GM13976 (cell line): ENCODE measurements at regions not wholly inside any gene's neighbourhood (a gene's known extent, or its start where the extent isn't known, plus 50 kb on each side); places are given as distances from the start of the nearest gene placed in this dataset.

Source experiments
- DNase-seq: peaks from one replicate; pipeline ENCODE4 v3.0.0; 2012; ENCODE audit warnings: low spot score
- CTCF ChIP-seq: IDR thresholded peaks from 2 replicates; pipeline ENCODE4 v1.5.1; 2012; ENCODE audit warnings: borderline replicate concordance, mild to moderate bottlenecking; ENCODE audit not compliant: insufficient read depth; ENCODE audit errors: extremely low read depth, missing control alignments, control extremely low read depth
- in situ Hi-C: fragments of 300-500 bp; cut with MboI; formaldehyde crosslinking; loops from one replicate; pipeline ENCODE4 v1.12.0; 2022; ENCODE audit warnings: low sequenced_read_pairs, mixed read lengths, inconsistent platforms; ENCODE audit not compliant: unreplicated experiment

DNA sequence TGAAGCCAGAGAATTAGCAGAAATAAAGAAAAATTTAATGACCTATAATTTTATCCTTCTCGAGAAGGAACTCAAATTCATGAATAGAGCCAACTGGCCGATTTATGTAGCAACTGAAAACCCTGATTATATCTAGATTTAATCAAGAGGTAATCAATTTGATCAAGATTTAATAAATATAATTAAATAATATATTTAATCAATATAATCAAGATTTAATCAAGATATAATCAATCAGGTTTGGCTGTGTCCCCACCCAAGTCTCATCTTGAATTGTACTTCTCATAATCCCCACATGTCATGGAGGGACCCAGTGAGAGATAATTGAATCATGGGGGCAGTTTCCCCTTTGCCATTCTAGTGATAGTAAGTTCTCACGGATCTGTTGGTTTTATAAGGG lies 181.2 kb upstream of the CDIN1 start:
- in situ Hi-C loops = no loop called here
- DNase-seq = no peak
- no peak for TF ChIP-seq CTCF

- TF ChIP-seq CTCF = no peak
- DNase-seq = no peak
- in situ Hi-C loops = no loop called here
Observed at GRCh38 chr15:36399276-36399675, 180.2 kb upstream of the CDIN1 start.

DNA sequence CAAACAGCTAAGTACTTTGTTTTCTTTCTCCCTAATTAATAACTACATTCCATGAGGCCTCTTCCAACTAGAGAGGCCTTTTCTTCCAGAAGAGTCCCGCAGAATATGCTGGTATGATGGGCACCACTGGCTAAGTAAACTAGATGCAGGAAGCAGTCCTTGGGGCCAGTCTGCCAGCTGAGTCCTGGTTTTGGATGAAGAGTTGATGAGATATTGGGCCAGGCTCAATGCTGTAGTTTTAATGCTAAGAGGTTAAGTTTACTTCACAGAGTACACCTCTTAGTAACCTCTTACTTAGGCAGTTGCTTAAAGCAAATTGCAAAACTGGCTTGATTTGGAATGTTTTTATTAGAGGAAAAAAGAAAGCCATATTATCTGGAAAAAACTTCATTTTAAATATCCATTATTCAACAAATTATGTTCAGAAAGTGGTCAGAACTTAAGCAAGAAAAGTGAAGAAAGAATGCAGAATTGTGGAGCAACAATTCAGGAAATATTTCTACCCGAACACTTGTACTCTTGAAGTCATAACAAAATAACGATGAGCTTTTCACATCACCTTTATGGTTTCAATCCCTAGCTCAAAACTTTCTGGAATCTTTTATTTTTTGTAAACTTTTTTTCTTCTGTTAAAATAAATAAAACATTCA lies 178.4 kb upstream of the CDIN1 start:
- no peak for TF ChIP-seq CTCF
- DNase-seq = no peak
- in situ Hi-C loops = no loop called here

GRCh38 chr15:36401586-36401966 lies 177.8 kb upstream of the CDIN1 start:
- in situ Hi-C loops = no loop called here
- no peak for TF ChIP-seq CTCF
- DNase-seq = no peak

GRCh38 chr15:36403351-36403750 lies 176.1 kb upstream of the CDIN1 start:
- TF ChIP-seq CTCF = no peak
- DNase-seq = no peak
- in situ Hi-C loops = no loop called here

- no peak for DNase-seq
- no peak for TF ChIP-seq CTCF
- in situ Hi-C loops = no loop called here
Observed at GRCh38 chr15:36406366-36406765, 173.1 kb upstream of the CDIN1 start.
